ENCODE measurements at regions not wholly inside any gene's neighbourhood (a gene's known extent, or its start where the extent isn't known, plus 50 kb on each side); places are given as distances from the start of the nearest gene placed in this dataset.
"Not testable (repeated sequence)": the region's sequence is repeated elsewhere in the genome, so short reads cannot be mapped to it uniquely, and the experiment has no call there.

DNA sequence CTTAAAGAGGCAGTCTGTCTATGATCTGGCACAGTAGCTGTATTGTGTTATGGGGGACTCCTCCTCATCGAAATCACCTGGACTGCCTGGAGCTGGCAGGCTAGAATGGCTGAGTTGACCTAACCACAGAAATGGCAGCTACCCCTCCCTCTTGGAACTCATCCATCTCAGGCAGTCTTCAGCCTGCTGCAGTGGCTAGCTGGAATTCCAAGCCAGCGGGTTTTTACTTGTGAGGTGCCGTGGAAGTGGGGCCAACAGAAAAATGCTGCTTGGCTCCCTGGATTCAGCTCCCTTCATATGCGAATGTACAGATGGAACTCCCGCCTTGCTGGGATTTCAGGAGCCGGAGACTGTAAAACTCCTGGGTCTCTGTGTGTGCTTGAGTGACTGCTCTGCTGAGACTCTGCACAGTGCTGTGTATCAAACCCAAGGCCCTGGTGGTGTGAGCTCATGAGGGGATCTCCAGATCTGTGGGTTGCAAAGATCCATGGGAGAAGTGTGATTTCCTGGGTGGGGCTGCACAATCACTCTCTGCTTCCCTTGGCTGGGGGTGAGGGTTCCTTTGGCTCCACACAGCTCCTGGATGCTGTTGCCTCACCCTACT is 316.9 kb downstream of the CTH start:
- TF ChIP-seq, protein P1, sequence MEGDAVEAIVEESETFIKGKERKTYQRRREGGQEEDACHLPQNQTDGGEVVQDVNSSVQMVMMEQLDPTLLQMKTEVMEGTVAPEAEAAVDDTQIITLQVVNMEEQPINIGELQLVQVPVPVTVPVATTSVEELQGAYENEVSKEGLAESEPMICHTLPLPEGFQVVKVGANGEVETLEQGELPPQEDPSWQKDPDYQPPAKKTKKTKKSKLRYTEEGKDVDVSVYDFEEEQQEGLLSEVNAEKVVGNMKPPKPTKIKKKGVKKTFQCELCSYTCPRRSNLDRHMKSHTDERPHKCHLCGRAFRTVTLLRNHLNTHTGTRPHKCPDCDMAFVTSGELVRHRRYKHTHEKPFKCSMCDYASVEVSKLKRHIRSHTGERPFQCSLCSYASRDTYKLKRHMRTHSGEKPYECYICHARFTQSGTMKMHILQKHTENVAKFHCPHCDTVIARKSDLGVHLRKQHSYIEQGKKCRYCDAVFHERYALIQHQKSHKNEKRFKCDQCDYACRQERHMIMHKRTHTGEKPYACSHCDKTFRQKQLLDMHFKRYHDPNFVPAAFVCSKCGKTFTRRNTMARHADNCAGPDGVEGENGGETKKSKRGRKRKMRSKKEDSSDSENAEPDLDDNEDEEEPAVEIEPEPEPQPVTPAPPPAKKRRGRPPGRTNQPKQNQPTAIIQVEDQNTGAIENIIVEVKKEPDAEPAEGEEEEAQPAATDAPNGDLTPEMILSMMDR (IDR thresholded peaks at IDR 0.05; ENCODE audit: borderline replicate concordance, control extremely low read depth, extremely low read depth, insufficient read depth, missing control alignments) = no peak
- no peak for DNase-seq (ENCODE audit: low spot score)
- in situ Hi-C loops (cut with MboI; ENCODE audit: low sequenced_read_pairs, unreplicated experiment) = no loop called here

DNA sequence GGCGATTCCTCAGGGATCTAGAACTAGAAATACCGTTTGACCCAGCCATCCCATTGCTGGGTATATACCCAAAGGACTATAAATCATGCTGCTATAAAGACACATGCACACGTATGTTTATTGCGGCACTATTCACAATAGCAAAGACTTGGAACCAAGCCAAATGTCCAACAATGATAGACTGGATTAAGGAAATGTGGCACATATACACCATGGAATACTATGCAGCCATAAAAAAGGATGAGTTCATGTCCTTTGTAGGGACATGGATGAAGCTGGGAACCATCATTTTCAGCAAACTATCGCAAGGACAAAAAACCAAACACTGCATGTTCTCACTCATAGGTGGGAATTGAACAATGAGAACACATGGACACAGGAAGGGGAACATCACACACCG is 311.1 kb downstream of the PTGER3 start:
- in situ Hi-C loops (cut with MboI; ENCODE audit: low sequenced_read_pairs, unreplicated experiment); DNase-seq (ENCODE audit: low spot score): not testable (repeated sequence)

DNA sequence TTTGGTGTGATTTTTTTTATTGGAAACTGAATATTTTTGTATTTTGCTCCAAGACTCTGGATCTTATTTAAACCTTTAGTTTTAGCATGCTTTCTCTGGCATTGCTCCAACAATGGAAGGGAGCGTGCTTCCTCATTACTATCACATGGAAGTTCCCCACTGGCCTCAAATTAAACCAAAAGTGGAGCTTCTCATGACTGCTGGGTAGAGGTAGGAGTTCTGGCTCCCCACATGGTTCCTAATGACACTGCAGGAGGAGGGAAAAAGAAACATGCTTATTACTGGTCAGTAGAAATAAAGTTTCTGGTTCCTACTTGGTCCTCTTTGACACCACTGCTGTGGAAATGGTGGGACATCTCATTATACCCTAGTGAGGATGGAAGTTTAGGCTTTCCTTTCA is 310.5 kb downstream of the PTGER3 start:
- in situ Hi-C loops (cut with MboI; ENCODE audit: low sequenced_read_pairs, unreplicated experiment) = no loop called here
- TF ChIP-seq, protein P1 (IDR thresholded peaks at IDR 0.05; ENCODE audit: borderline replicate concordance, control extremely low read depth, extremely low read depth, insufficient read depth, missing control alignments) = no peak
- no peak for DNase-seq (ENCODE audit: low spot score)

DNA sequence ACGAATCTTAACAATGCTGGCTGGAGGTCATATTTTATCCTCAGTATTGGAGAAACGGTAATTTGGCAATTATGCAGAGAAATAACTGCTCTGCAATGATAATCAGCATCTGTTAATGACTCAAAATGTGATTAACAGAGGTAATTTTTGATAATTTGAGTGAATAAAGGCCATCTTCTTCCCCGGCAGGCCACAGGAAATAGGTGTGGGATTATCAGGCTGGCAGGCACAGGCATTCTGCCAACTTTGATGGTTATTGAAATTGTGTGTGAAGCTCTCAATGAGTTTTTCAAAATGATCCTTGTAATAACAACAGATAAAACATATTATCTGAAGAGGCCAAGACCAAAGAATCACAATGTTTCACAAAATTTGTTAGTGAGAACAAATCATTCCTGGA is 309.0 kb downstream of the PTGER3 start:
- in situ Hi-C loops (cut with MboI; ENCODE audit: low sequenced_read_pairs, unreplicated experiment) = no loop called here
- no peak for DNase-seq (ENCODE audit: low spot score)
- TF ChIP-seq, protein P1 (IDR thresholded peaks at IDR 0.05; ENCODE audit: borderline replicate concordance, control extremely low read depth, extremely low read depth, insufficient read depth, missing control alignments) = no peak

DNA sequence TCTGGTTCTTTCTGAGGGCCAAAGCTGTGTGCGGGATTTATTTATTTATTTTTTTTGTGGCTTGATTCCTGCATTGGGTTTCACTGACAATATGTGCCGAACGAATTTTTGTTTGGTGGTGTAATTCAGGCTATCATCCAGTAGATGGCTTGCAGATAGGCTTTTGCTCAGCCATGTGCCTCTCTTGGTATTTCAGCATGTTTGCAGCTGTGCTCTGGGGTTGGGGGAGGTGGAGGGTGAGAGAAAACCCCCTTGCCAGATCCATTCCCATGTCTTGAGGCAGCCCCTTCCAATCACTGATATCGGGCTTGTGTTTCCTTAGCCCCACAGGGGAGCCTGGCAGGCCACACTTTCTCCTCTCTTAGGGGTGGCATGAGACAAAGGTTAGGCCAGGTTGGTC is 302.4 kb downstream of the PTGER3 start:
- in situ Hi-C loops (cut with MboI; ENCODE audit: low sequenced_read_pairs, unreplicated experiment) = no loop called here
- DNase-seq (ENCODE audit: low spot score) = no peak
- TF ChIP-seq, protein P1 (IDR thresholded peaks at IDR 0.05; ENCODE audit: borderline replicate concordance, control extremely low read depth, extremely low read depth, insufficient read depth, missing control alignments) = no peak

DNA sequence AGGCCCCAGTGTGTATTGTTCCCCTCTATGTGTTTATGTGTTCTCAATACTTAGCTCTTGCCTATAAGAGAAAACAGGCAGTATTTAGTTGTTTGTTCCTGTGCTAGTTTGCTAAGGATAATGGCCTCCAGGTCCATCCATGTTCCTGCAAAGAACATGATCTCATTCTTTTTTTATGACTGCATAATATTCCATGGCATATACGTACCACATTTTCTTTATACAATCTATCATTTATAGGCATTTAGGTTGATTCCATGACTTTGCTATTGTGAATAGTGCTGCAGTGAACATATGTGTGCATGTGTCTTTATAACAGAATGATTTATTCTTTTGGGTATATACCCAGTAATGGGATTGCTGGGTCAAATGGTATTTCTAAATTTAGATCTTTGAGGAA is 301.6 kb downstream of the PTGER3 start:
- in situ Hi-C loops (cut with MboI; ENCODE audit: low sequenced_read_pairs, unreplicated experiment); DNase-seq (ENCODE audit: low spot score): not testable (repeated sequence)

DNA sequence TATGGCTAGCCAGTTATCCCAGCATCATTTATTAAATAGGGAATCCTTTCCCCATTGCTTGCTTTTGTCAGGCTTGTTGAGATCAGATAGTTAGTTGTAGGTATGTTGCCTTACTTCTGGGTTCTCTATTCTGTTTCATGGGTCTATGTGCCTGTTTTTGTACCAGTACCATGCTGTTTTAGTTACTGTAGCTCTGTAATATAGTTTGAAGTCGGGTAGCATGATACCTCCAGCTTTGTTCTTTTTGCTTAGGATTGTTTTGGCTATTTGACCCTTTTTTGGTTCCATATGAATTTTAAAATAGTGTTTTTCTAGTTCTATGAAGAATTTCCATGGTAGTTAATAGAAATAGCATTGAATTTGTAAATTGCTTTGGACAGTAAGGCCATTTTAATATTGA is 300.5 kb downstream of the PTGER3 start:
- DNase-seq (ENCODE audit: low spot score); in situ Hi-C loops (cut with MboI; ENCODE audit: low sequenced_read_pairs, unreplicated experiment): not testable (repeated sequence)

DNA sequence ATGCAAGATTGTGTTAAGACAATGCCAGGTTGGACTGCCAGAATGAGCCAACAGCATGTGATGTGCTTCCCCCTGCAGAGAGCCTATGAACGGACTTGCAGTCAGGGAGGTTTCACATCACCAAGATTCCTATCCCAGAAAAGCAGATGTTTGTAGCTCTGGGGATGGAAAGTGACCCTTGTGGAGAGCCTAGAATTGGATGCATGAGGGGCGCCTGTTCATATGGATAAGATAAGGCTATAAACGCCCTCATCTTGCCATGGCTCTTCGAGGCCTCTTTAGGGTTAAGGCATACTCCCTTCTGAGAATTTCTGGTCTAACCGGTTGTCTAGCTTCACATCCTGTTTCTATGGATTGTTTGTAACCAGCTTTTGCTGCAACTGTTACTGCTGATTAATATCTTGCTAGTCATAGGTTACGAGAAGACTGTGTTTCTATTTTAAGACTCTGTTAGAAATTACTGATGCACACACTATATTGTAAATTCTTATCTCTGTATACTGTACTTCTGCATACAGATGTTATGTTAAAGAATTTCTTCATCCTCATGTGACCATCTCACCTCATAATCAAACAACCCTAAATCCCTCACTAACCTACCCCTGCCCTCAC is 295.8 kb downstream of the PTGER3 start:
- in situ Hi-C loops (cut with MboI; ENCODE audit: low sequenced_read_pairs, unreplicated experiment); DNase-seq (ENCODE audit: low spot score): not testable (repeated sequence)

DNA sequence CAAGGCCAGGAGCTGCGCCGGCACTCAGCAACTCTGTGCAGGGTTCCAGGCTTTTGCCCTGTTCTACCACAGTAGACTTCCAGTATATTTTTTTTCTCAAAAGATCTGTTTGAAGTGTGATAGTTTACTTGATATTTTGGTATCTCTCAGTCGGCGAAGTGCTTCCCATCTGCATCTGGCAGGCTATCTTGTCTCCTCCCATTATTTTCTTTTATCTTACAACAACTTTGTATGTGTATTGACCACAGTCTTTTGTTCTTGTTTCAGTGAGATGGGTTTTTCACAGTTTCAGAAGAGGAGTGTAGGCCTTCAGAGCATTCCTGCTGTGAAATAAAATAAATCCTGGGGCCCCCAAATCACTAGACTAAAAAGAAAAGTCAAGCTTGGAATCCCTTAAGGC is 292.9 kb downstream of the PTGER3 start:
- TF ChIP-seq, protein P1 (IDR thresholded peaks at IDR 0.05; ENCODE audit: borderline replicate concordance, control extremely low read depth, extremely low read depth, insufficient read depth, missing control alignments) = no peak
- DNase-seq (ENCODE audit: low spot score) = no peak
- in situ Hi-C loops (cut with MboI; ENCODE audit: low sequenced_read_pairs, unreplicated experiment) = no loop called here
